ENCODE measurements at regions not wholly inside any gene's neighbourhood (a gene's known extent, or its start where the extent isn't known, plus 50 kb on each side); places are given as distances from the start of the nearest gene placed in this dataset.
A peak's percentile ranks its signal among the peaks of the same experiment; 100 is the strongest.

GRCh38 chr1:14440166-14440565 is 158.3 kb upstream of the KAZN start:
- DNase-seq = no peak

- no peak for DNase-seq
Measured at GRCh38 chr1:14440731-14441130, 157.8 kb upstream of the KAZN start.

GRCh38 chr1:14441302-14441741 is 157.2 kb upstream of the KAZN start:
- DNase-seq = no peak

GRCh38 chr1:14442669-14443068 is 155.8 kb upstream of the KAZN start:
- DNase-seq = no peak

GRCh38 chr1:14443164-14443787 is 155.2 kb upstream of the KAZN start:
- no peak for DNase-seq

- DNase-seq = no peak
Measured at GRCh38 chr1:14451217-14451616, 147.3 kb upstream of the KAZN start.

GRCh38 chr1:14452551-14452950 is 145.9 kb upstream of the KAZN start:
- peak; percentile 30 for DNase-seq

- no peak for DNase-seq
Measured at GRCh38 chr1:14460173-14460572, 138.3 kb upstream of the KAZN start.

GRCh38 chr1:14462851-14463250 is 135.6 kb upstream of the KAZN start:
- no peak for DNase-seq

GRCh38 chr1:14466006-14466405 is 132.5 kb upstream of the KAZN start:
- peak; percentile 54 for DNase-seq

GRCh38 chr1:14467112-14467511 is 131.4 kb upstream of the KAZN start:
- DNase-seq = no peak

GRCh38 chr1:14468751-14469150 is 129.7 kb upstream of the KAZN start:
- no peak for DNase-seq

GRCh38 chr1:14470802-14471201 is 127.7 kb upstream of the KAZN start:
- no peak for DNase-seq

- no peak for DNase-seq
Measured at GRCh38 chr1:14474856-14475255, 123.6 kb upstream of the KAZN start.

- no peak for DNase-seq
Measured at GRCh38 chr1:14476170-14476955, 122.1 kb upstream of the KAZN start.

GRCh38 chr1:14478120-14478519 is 120.4 kb upstream of the KAZN start:
- DNase-seq = no peak

- DNase-seq = no peak
Measured at GRCh38 chr1:14479865-14480264, 118.6 kb upstream of the KAZN start.

- DNase-seq = no peak
Measured at GRCh38 chr1:14482784-14483450, 115.6 kb upstream of the KAZN start.

- DNase-seq = no peak
Measured at GRCh38 chr1:14485285-14485684, 113.2 kb upstream of the KAZN start.

- DNase-seq = peak; percentile 33
Measured at GRCh38 chr1:14486401-14487201, 111.9 kb upstream of the KAZN start.

GRCh38 chr1:14487671-14488070 is 110.8 kb upstream of the KAZN start:
- no peak for DNase-seq

- DNase-seq = no peak
Measured at GRCh38 chr1:14494911-14495310, 103.6 kb upstream of the KAZN start.

Data from renal pelvis (tissue), 1 donor.